ENCODE measurements at regions not wholly inside any gene's neighbourhood (a gene's known extent, or its start where the extent isn't known, plus 50 kb on each side); places are given as distances from the start of the nearest gene placed in this dataset.

DNA sequence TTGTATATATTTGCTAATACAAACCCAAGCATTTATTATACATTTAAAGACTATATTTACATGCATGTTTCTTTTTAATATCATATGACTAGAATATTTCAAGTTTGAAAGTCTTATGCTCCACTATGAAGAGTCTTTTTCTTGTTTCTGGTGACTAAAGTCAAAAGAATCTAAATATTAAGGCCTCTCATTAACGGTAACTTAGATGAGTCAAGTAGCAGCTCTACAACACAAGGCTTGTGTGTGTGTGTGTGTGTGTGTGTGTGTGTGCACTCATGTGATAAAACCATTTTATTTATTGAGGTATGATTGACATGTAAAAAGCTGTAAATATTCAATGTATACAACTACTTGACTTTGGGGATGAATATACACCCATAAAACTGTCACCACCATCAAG, 275.6 kb downstream of the TFAP2B start:
- no peaks in the 10 kb centered on the region for H3K79me2 ChIP-seq (ENCODE audit: insufficient read depth, low read length)
- TF ChIP-seq EZH2phosphoT487 (conservative IDR thresholded peaks at IDR 0.05; ENCODE audit: low read length) = no peak
- TF ChIP-seq, protein P1, sequence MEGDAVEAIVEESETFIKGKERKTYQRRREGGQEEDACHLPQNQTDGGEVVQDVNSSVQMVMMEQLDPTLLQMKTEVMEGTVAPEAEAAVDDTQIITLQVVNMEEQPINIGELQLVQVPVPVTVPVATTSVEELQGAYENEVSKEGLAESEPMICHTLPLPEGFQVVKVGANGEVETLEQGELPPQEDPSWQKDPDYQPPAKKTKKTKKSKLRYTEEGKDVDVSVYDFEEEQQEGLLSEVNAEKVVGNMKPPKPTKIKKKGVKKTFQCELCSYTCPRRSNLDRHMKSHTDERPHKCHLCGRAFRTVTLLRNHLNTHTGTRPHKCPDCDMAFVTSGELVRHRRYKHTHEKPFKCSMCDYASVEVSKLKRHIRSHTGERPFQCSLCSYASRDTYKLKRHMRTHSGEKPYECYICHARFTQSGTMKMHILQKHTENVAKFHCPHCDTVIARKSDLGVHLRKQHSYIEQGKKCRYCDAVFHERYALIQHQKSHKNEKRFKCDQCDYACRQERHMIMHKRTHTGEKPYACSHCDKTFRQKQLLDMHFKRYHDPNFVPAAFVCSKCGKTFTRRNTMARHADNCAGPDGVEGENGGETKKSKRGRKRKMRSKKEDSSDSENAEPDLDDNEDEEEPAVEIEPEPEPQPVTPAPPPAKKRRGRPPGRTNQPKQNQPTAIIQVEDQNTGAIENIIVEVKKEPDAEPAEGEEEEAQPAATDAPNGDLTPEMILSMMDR (IDR thresholded peaks at IDR 0.05; ENCODE audit: insufficient read depth, low read length, poor library complexity, severe bottlenecking) = no peak
- H3K36me3 ChIP-seq (ENCODE audit: low read length) = no peaks in the 10 kb centered on the region
- no peak overlapping the region for H3K27ac ChIP-seq (ENCODE audit: low read depth, low read length)
- H4K20me1 ChIP-seq (ENCODE audit: low read depth, low read length) = no peaks in the 10 kb centered on the region
- H3K4me2 ChIP-seq (ENCODE audit: low read depth, low read length, poor library complexity, severe bottlenecking) = no peak overlapping the region
- H3K4me3 ChIP-seq (ENCODE audit: insufficient read depth, low read length, poor library complexity, severe bottlenecking) = no peak overlapping the region
- no peaks in the 10 kb centered on the region for H3K9me2 ChIP-seq (replicated peaks; ENCODE audit: insufficient read depth, low read length)
- 0 out of 2 replicates have a peak, but pooled peaks cover 4% of the 10 kb centered on the region for H3K27me3 ChIP-seq (ENCODE audit: low read length)
- no peaks in the 10 kb centered on the region for H3F3A ChIP-seq (ENCODE audit: insufficient read depth)
- H3K9ac ChIP-seq (ENCODE audit: low read length) = no peak overlapping the region
- H2AFZ ChIP-seq (ENCODE audit: low read depth, low read length, severe bottlenecking) = no peak overlapping the region
- H3K9me3 ChIP-seq (ENCODE audit: insufficient read depth, low read length) = peaks cover 4% of the 10 kb centered on the region; the same call in 1 of the 2 replicates

DNA sequence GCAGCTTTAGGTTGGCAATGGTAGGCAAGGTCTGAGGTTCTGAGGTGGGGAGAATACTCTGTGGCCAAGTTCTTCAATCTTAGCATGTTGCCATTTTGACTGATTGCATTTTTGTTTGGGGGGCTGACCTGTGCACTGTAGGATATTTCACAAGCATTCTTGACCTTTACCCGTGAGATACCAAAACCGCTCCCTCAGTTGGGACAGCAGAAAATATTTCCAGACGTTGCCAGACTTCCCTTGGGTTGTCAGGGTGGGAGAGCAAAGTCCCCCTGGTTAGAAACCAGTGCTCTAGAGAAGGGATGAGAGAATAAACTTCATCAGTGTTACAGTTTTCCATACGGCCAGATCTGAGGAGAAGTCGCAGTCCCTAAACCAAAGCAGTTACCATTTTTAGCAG, 279.6 kb downstream of the TFAP2B start:
- no peaks in the 10 kb centered on the region for H3K9me2 ChIP-seq (replicated peaks; ENCODE audit: insufficient read depth, low read length)
- no peaks in the 10 kb centered on the region for H3K36me3 ChIP-seq (ENCODE audit: low read length)
- H2AFZ ChIP-seq (ENCODE audit: low read depth, low read length, severe bottlenecking) = no peak overlapping the region
- no peak overlapping the region for H3K4me2 ChIP-seq (ENCODE audit: low read depth, low read length, poor library complexity, severe bottlenecking)
- no peaks in the 10 kb centered on the region for H3K9me3 ChIP-seq (ENCODE audit: insufficient read depth, low read length)
- no peak for TF ChIP-seq EZH2phosphoT487 (conservative IDR thresholded peaks at IDR 0.05; ENCODE audit: low read length)
- TF ChIP-seq, protein P1 (IDR thresholded peaks at IDR 0.05; ENCODE audit: insufficient read depth, low read length, poor library complexity, severe bottlenecking) = no peak
- no peak overlapping the region for H3K9ac ChIP-seq (ENCODE audit: low read length)
- H4K20me1 ChIP-seq (ENCODE audit: low read depth, low read length) = no peaks in the 10 kb centered on the region
- H3F3A ChIP-seq (ENCODE audit: insufficient read depth) = no peaks in the 10 kb centered on the region
- no peak overlapping the region for H3K4me3 ChIP-seq (ENCODE audit: insufficient read depth, low read length, poor library complexity, severe bottlenecking)
- H3K79me2 ChIP-seq (ENCODE audit: insufficient read depth, low read length) = no peaks in the 10 kb centered on the region
- 0 out of 2 replicates have a peak, but pooled peaks cover 4% of the 10 kb centered on the region for H3K27me3 ChIP-seq (ENCODE audit: low read length)
- H3K27ac ChIP-seq (ENCODE audit: low read depth, low read length) = no peak overlapping the region

DNA sequence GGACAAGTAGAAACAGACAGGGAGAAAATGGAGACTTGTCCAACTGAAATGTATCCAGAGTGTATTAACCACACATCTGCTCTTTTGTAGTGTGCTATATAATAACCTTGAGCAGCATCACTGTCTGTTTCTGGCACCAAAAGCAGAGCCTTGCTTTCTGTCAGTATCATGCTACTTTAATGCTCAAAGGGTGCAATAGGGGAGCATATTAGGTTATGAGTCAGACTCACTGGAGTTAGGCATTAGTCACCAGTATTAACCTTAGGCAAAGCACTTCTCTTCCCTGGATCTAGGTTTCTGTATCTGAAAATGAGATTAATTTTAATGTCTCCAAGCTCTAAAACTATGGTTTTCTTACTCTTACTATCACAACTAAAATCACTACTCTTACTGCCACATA, 280.1 kb downstream of the TFAP2B start:
- no peak overlapping the region for H3K4me3 ChIP-seq (ENCODE audit: insufficient read depth, low read length, poor library complexity, severe bottlenecking)
- H3F3A ChIP-seq (ENCODE audit: insufficient read depth) = no peaks in the 10 kb centered on the region
- no peak overlapping the region for H2AFZ ChIP-seq (ENCODE audit: low read depth, low read length, severe bottlenecking)
- TF ChIP-seq, protein P1 (IDR thresholded peaks at IDR 0.05; ENCODE audit: insufficient read depth, low read length, poor library complexity, severe bottlenecking) = no peak
- TF ChIP-seq EZH2phosphoT487 (conservative IDR thresholded peaks at IDR 0.05; ENCODE audit: low read length) = no peak
- no peak overlapping the region for H3K9ac ChIP-seq (ENCODE audit: low read length)
- H4K20me1 ChIP-seq (ENCODE audit: low read depth, low read length) = no peaks in the 10 kb centered on the region
- no peak overlapping the region for H3K4me2 ChIP-seq (ENCODE audit: low read depth, low read length, poor library complexity, severe bottlenecking)
- no peaks in the 10 kb centered on the region for H3K9me2 ChIP-seq (replicated peaks; ENCODE audit: insufficient read depth, low read length)
- H3K27ac ChIP-seq (ENCODE audit: low read depth, low read length) = no peak overlapping the region
- H3K79me2 ChIP-seq (ENCODE audit: insufficient read depth, low read length) = no peaks in the 10 kb centered on the region
- H3K9me3 ChIP-seq (ENCODE audit: insufficient read depth, low read length) = no peaks in the 10 kb centered on the region
- H3K36me3 ChIP-seq (ENCODE audit: low read length) = no peaks in the 10 kb centered on the region
- 0 out of 2 replicates have a peak, but pooled peaks cover 4% of the 10 kb centered on the region for H3K27me3 ChIP-seq (ENCODE audit: low read length)
